ENCODE measurements at regions not wholly inside any gene's neighbourhood (a gene's known extent, or its start where the extent isn't known, plus 50 kb on each side); places are given as distances from the start of the nearest gene placed in this dataset.

GRCh38 chr1:56098946-56099345, 480.4 kb downstream of the PLPP3 start:
- no peaks in the 10 kb centered on the region for H3K9me2 ChIP-seq (replicated peaks; ENCODE audit: low read length)
- ChIA-PET POLR2A (ENCODE audit: unreplicated experiment) (no interaction called here), CTCF (no interaction called here)
- BruUV-seq (replicated peaks), result no TSS peak
- no peak overlapping the region for H3K4me3 ChIP-seq (ENCODE audit: low read length)
- DNase-seq (no peak), ATAC-seq (no peak)
- no peaks in the 10 kb centered on the region for H3K4me1 ChIP-seq (ENCODE audit: insufficient read depth, low read length)
- no peaks in the 10 kb centered on the region for H3K27me3 ChIP-seq (ENCODE audit: low read length)
- peaks cover under 1% of the 10 kb centered on the region; the same call in 1 of the 2 replicates for H3K9me3 ChIP-seq (ENCODE audit: low read length)
- intact Hi-C loops (cut with micrococcal nuclease), result no loop called here
- no peak overlapping the region for H3K4me2 ChIP-seq (ENCODE audit: low read length)
- H3K36me3 ChIP-seq (ENCODE audit: low read depth, low read length), result no peaks in the 10 kb centered on the region
- H3F3A ChIP-seq (ENCODE audit: low read length, unreplicated experiment), result no peaks in the 10 kb centered on the region
- no peaks in the 10 kb centered on the region for H4K20me1 ChIP-seq (ENCODE audit: low read length)
- no peak overlapping the region for H3K27ac ChIP-seq (ENCODE audit: low read length)
- H3K79me2 ChIP-seq (ENCODE audit: low read length), result no peaks in the 10 kb centered on the region
- H3K9ac ChIP-seq (ENCODE audit: low read length), result no peak overlapping the region
- TF ChIP-seq, protein P1, sequence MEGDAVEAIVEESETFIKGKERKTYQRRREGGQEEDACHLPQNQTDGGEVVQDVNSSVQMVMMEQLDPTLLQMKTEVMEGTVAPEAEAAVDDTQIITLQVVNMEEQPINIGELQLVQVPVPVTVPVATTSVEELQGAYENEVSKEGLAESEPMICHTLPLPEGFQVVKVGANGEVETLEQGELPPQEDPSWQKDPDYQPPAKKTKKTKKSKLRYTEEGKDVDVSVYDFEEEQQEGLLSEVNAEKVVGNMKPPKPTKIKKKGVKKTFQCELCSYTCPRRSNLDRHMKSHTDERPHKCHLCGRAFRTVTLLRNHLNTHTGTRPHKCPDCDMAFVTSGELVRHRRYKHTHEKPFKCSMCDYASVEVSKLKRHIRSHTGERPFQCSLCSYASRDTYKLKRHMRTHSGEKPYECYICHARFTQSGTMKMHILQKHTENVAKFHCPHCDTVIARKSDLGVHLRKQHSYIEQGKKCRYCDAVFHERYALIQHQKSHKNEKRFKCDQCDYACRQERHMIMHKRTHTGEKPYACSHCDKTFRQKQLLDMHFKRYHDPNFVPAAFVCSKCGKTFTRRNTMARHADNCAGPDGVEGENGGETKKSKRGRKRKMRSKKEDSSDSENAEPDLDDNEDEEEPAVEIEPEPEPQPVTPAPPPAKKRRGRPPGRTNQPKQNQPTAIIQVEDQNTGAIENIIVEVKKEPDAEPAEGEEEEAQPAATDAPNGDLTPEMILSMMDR (conservative IDR thresholded peaks at IDR 0.05; ENCODE audit: low read depth, low read length), result no peak
- TF ChIP-seq EZH2 (IDR thresholded peaks at IDR 0.05; ENCODE audit: low read length, unreplicated experiment) (no peak), EZH2phosphoT487 (IDR thresholded peaks at IDR 0.05; ENCODE audit: borderline replicate concordance, low read length) (no peak)
- H2AFZ ChIP-seq (ENCODE audit: low read length), result no peak overlapping the region

DNA sequence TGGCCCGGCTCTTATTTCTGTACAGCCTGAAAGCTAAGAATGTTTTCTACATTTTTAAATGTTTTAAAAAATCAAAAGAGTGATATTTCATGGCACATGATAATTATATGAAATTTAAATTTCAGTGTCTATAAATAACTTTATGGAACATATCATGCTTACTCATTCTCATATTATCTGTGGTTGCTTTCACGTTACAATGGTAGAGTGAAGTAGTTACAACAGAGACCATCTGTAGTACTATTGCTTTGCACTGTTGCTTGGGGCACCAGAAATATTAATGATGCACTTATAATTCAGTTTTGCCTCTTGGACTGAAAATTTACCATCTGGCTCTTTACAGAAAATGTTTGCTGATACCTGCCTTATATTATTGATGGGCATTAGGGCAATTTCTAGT, 481.6 kb downstream of the PLPP3 start:
- no TSS peak for BruUV-seq (replicated peaks)
- CTCF ChIA-PET, result no interaction called here
- intact Hi-C loops (cut with micrococcal nuclease), result no loop called here

More for the DNA sequence above, 481.6 kb downstream of the PLPP3 start:
- H4K20me1 ChIP-seq (ENCODE audit: low read length), result no peaks in the 10 kb centered on the region
- H3K4me3 ChIP-seq (ENCODE audit: low read length), result no peak overlapping the region
- ATAC-seq, result no peak
- H3K79me2 ChIP-seq (ENCODE audit: low read length), result no peaks in the 10 kb centered on the region
- POLR2A ChIA-PET (ENCODE audit: unreplicated experiment), result interaction anchor here (0.6 kb wide), 1 partner anchor 10 kb away, joined by 4 read pairs; no protein-coding TSS in a partner anchor
- no peak for DNase-seq
- no peaks in the 10 kb centered on the region for H3K27me3 ChIP-seq (ENCODE audit: low read length)
- no peaks in the 10 kb centered on the region for H3K36me3 ChIP-seq (ENCODE audit: low read depth, low read length)
- no peak overlapping the region for H2AFZ ChIP-seq (ENCODE audit: low read length)
- H3K4me2 ChIP-seq (ENCODE audit: low read length), result no peak overlapping the region
- no peaks in the 10 kb centered on the region for H3F3A ChIP-seq (ENCODE audit: low read length, unreplicated experiment)
- no peak overlapping the region for H3K27ac ChIP-seq (ENCODE audit: low read length)
- no peaks in the 10 kb centered on the region for H3K9me2 ChIP-seq (replicated peaks; ENCODE audit: low read length)
- TF ChIP-seq EZH2 (IDR thresholded peaks at IDR 0.05; ENCODE audit: low read length, unreplicated experiment) (no peak), EZH2phosphoT487 (IDR thresholded peaks at IDR 0.05; ENCODE audit: borderline replicate concordance, low read length) (no peak)
- TF ChIP-seq, protein P1 (conservative IDR thresholded peaks at IDR 0.05; ENCODE audit: low read depth, low read length), result no peak
- H3K4me1 ChIP-seq (ENCODE audit: insufficient read depth, low read length), result no peaks in the 10 kb centered on the region
- no peaks in the 10 kb centered on the region for H3K9me3 ChIP-seq (ENCODE audit: low read length)
- H3K9ac ChIP-seq (ENCODE audit: low read length), result no peak overlapping the region
